B cell (primary cell): ENCODE measurements at regions not wholly inside any gene's neighbourhood (a gene's known extent, or its start where the extent isn't known, plus 50 kb on each side); places are given as distances from the start of the nearest gene placed in this dataset.

Source experiments
- ATAC-seq: fragments of 200-7000 bp; cut with Tn5 transposase; one replicate; pipeline ENCODE4 v1.10.0; 2021; ENCODE audit warnings: low read depth, mild to moderate bottlenecking, moderate number of reproducible peaks, moderate library complexity
- CTCF ChIA-PET: fragments of 350-600 bp; sonication (Branson Sonifier 250); formaldehyde crosslinking; loops from one replicate; lab custom pipeline; 2021; ENCODE audit warnings: antibody characterized with exemption, inconsistent platforms; lab: Charles Lee
- POLR2A ChIA-PET: fragments of 350-600 bp; sonication (Branson Sonifier 250); formaldehyde crosslinking; loops from one replicate; lab custom pipeline; 2021; ENCODE audit warnings: antibody characterized with exemption; lab: Charles Lee
- DNase-seq: peaks from one replicate; pipeline ENCODE4 v3.0.0; 2013
- H2AFZ ChIP-seq: 2 replicates; pipeline ENCODE4 v1.6.1; 2012; ENCODE audit warnings: mild to moderate bottlenecking, low read depth, low read length; ENCODE audit not compliant: insufficient read depth, poor library complexity, severe bottlenecking
- H3K27ac ChIP-seq, 2 donors: 1 replicate in 1 of 2; 2 replicates in 1 of 2; pipeline ENCODE4 v1.5.1; 2012 to 2013; ENCODE audit warnings: low read length in 2 of 2, mild to moderate bottlenecking in 2 of 2, moderate library complexity in 1 of 2
- H3K27me3 ChIP-seq, 4 experiments: fragments of 200-600 bp in 1 of 4; sonication (generic) in 1 of 4; replicated peaks in 1 of 4; 1 replicate in 2 of 4; 2 replicates in 2 of 4; pipeline versions ENCODE4 v1.6.1 to v1.7.0; 2013 to 2016; ENCODE audit warnings: low read length in 3 of 4, mild to moderate bottlenecking in 2 of 4, mixed read lengths in 1 of 4, moderate library complexity in 1 of 4; ENCODE audit not compliant: insufficient read depth in 4 of 4, control insufficient read depth in 3 of 4; ENCODE audit errors: control extremely low read depth in 1 of 4
- H3K36me3 ChIP-seq, 2 experiments: replicated peaks in 1 of 2; 1 replicate in 1 of 2; 2 replicates in 1 of 2; pipeline versions ENCODE4 v1.6.1 to v1.7.1; 2013; ENCODE audit warnings: low read length in 1 of 2; ENCODE audit not compliant: insufficient read depth in 2 of 2, control insufficient read depth in 1 of 2; ENCODE audit errors: control extremely low read depth in 1 of 2, extremely low read depth in 1 of 2
- H3K4me1 ChIP-seq, 2 donors: fragments of 200-600 bp in 1 of 2; sonication (generic) in 1 of 2; 1 replicate in 1 of 2; 2 replicates in 1 of 2; pipeline versions ENCODE4 v1.5.1 to v1.6.1; 2013 to 2017; ENCODE audit warnings: low read length in 2 of 2; ENCODE audit not compliant: control insufficient read depth in 2 of 2, insufficient read depth in 2 of 2
- H3K4me2 ChIP-seq: replicated peaks from 2 replicates; pipeline ENCODE3; 2012; ENCODE audit warnings: mild to moderate bottlenecking, low read depth, low read length; ENCODE audit not compliant: poor library complexity, severe bottlenecking
- H3K4me3 ChIP-seq, 5 experiments: fragments of 200-600 bp in 1 of 5; sonication (generic) in 1 of 5; 1 replicate in 3 of 5; 2 replicates in 2 of 5; pipeline versions ENCODE4 v1.5.1 to v1.7.0; 2011 to 2016; ENCODE audit warnings: low read length in 4 of 5, mild to moderate bottlenecking in 4 of 5, low read depth in 2 of 5, control low read depth in 1 of 5, moderate library complexity in 1 of 5; ENCODE audit not compliant: insufficient read depth in 1 of 5; ENCODE audit errors: control extremely low read depth in 1 of 5, extremely low read depth in 1 of 5
- H3K79me2 ChIP-seq: fragments of 200-600 bp; sonication (generic); one replicate; pipeline ENCODE4 v1.6.0; 2016; ENCODE audit warnings: low read length; ENCODE audit not compliant: control insufficient read depth, insufficient read depth
- H3K9ac ChIP-seq: fragments of 200-600 bp; sonication (generic); 2 replicates; pipeline ENCODE4 v1.6.1; 2017; ENCODE audit warnings: mild to moderate bottlenecking, low read length, moderate library complexity
- H3K9me3 ChIP-seq, 3 donors: one replicate each; pipeline versions ENCODE4 v1.6.1 to v1.7.1; 2013; ENCODE audit warnings: low read length in 2 of 3; ENCODE audit not compliant: control insufficient read depth in 2 of 3, insufficient read depth in 1 of 3; ENCODE audit errors: control extremely low read depth in 1 of 3
- H4K20me1 ChIP-seq: 2 replicates; pipeline ENCODE4 v1.6.0; 2012; ENCODE audit warnings: mild to moderate bottlenecking, low read length; ENCODE audit not compliant: insufficient read depth, control insufficient read depth, poor library complexity, severe bottlenecking
- H3K27ac Mint-ChIP-seq: one replicate; pipeline ENCODE4 v1.8.0; 2021; ENCODE audit warnings: mixed read lengths
- H3K27me3 Mint-ChIP-seq: one replicate; pipeline ENCODE4 v1.8.0; 2021; ENCODE audit warnings: mixed read lengths
- H3K4me1 Mint-ChIP-seq: one replicate; pipeline ENCODE4 v1.8.0; 2021; ENCODE audit warnings: mixed read lengths
- H3K4me3 Mint-ChIP-seq: one replicate; pipeline ENCODE4 v1.8.0; 2021; ENCODE audit warnings: mixed read lengths
- H3K9me3 Mint-ChIP-seq: one replicate; pipeline ENCODE4 v1.8.0; 2022; ENCODE audit warnings: mixed read lengths; ENCODE audit not compliant: insufficient read depth
- CTCF ChIP-seq: fragments of 200-600 bp; IDR thresholded peaks from one replicate; pipeline ENCODE4 v1.8.0; 2022; ENCODE audit warnings: antibody characterized with exemption, mild to moderate bottlenecking
- EZH2 ChIP-seq: IDR thresholded peaks from 2 replicates; pipeline ENCODE4 v1.6.1; 2012; ENCODE audit warnings: borderline replicate concordance, low read depth, mild to moderate bottlenecking, moderate library complexity, low read length; ENCODE audit not compliant: insufficient read depth, poor library complexity, severe bottlenecking
- WGBS: methylation state at CpG from one replicate; pipeline ENCODE4 v1.1.5; 2013; ENCODE audit warnings: missing lambda C conversion rate; ENCODE audit not compliant: insufficient coverage; 5-methylcytosine and 5-hydroxymethylcytosine counted together
- intact Hi-C: fragments of 100-400 bp; cut with micrococcal nuclease; formaldehyde crosslinking; loops from one replicate; pipeline ENCODE4 v1.10.0; 2022

- Mint-ChIP-seq H3K9me3 (no peaks in the 10 kb centered on the region), H3K4me3 (peak overlapping the region; percentile 44), H3K4me1 (peaks cover 17% of the 10 kb centered on the region), H3K27me3 (peaks cover 43% of the 10 kb centered on the region), H3K27ac (no peak overlapping the region)
- Histone ChIP-seq H3K79me2 (no peaks in the 10 kb centered on the region), H3K9ac (no peak overlapping the region), H3K27ac (no peak overlapping the region), H4K20me1 (no peaks in the 10 kb centered on the region), H3K27me3 (peaks cover 0 to 37% (median 8%) of the 10 kb centered on the region in 4 experiments), H3K4me3 (no peak overlapping the region), H3K4me1 (peaks cover 8 to 16% of the 10 kb centered on the region in 2 donors), H3K4me2 (peak overlapping the region; percentile 58), H3K9me3 (peaks cover 0 to 10% (median 0%) of the 10 kb centered on the region in 3 donors), H2AFZ (peak overlapping the region; percentile 16), H3K36me3 (no peaks in the 10 kb centered on the region)
- no peak for TF ChIP-seq CTCF
- no peak for TF ChIP-seq EZH2
- ChIA-PET POLR2A (no interaction called here), CTCF (interaction anchor here (1.5 kb wide), 1 partner anchor 17 kb away, joined by 3 read pairs; no protein-coding TSS in a partner anchor)
- WGBS, result 9% methylated on average over 47 of the region's 54 CpGs
- no peak for DNase-seq
- no peak for ATAC-seq
- intact Hi-C loops, result no loop called here
Observed at GRCh38 chr9:29212397-29213387, 1639.4 kb upstream of the C9orf72 start.
